IPS-NIHi7 (cell line): ENCODE measurements at regions not wholly inside any gene's neighbourhood (a gene's known extent, or its start where the extent isn't known, plus 50 kb on each side); places are given as distances from the start of the nearest gene placed in this dataset.
"Not testable (repeated sequence)": the region's sequence is repeated elsewhere in the genome, so short reads cannot be mapped to it uniquely, and the experiment has no call there.

Experiments used
- DNase-seq: peaks from one replicate; pipeline ENCODE4 v3.0.0; 2012; ENCODE audit warnings: mixed read lengths; ENCODE audit errors: extremely low spot score

DNA sequence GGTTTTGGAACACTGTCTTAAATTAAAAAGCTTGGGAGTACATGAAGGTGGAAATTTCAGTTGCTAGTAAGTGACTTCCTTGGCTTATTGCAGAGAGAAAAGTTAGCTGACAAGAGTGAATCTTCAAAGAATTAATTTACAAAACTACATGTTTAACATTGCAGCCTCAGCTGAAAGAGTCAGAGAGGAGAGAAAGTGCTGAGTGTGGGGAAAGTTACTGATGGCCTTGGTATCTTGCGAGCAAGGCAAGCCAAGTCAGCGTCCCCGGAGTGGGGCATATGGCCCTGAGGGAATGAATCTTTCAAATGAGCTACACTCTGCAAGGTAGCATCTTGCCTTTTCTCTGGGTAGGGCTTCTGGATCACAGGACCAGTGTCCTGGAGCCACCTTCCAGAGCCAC is 131.3 kb downstream of the LPIN1 start:
- DNase-seq: no peak

DNA sequence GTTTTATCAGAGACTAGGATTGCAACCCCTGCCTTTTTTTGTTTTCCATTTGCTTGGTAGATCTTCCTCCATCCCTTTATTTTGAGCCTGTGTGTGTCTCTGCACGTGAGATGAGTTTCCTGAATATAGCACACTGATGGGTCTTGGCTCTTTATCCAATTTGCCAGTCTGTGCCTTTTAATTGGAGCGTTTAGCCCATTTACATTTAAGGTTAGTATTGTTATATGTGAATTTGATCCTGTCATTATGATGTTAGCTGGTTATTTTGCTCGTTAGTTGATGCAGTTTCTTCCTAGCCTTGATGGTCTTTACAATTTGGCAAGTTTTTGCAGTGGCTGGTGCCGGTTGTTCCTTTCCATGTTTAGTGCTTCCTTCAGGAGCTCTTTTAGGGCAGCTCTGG is 138.8 kb downstream of the LPIN1 start:
- DNase-seq: not testable (repeated sequence)

DNA sequence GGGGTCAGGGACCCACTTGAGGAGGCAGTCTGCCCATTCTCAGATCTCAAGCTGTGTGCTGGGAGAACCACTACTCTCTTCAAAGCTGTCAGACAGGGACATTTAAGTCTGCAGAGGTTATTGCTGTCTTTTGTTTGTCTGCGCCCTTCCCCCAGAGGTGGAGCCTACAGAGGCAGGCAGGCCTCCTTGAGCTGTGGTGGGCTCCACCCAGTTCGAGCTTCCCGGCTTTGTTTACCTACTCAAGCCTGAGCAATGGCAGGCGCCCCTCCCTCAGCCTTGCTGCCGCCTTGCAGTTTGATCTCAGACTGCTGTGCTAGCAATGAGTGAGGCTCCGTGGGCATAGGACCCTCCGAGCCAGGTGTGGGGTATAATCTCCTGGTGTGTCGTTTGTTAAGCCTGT is 140.5 kb downstream of the LPIN1 start:
- DNase-seq: not testable (repeated sequence)

DNA sequence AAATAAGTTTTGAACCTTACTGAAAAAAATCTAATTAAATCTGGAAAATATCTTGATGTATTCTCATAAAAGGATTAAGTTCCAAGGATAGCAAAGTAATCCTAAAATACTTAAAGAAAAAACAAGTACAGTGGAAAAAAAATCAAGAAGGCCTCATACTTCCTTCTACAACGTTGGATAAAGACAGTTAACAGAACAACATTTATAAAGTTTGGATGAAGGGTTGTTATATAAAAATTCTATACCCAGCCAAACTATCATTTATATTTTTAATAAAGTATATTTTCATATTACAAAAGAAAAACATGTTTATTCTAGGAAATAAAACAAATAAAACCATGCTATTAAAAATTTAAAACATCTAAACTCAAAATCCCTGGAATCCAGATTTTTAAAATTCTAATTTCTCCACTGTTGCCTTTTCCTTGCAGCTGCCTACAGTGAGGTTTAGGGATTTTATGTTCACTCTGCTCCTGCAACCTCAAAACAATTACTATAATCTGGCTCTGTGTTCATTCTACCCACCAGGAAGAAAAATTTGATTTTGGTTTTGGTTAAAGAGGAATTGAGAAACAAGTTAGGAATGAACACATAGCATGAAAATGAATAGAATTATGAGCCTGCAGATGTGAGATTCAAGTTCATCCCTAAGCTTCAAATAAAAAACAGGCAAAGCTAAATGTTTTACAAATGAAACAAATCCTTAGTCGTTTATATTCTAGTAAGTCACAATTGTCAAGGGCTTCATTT is 142.8 kb downstream of the LPIN1 start:
- no peak for DNase-seq

DNA sequence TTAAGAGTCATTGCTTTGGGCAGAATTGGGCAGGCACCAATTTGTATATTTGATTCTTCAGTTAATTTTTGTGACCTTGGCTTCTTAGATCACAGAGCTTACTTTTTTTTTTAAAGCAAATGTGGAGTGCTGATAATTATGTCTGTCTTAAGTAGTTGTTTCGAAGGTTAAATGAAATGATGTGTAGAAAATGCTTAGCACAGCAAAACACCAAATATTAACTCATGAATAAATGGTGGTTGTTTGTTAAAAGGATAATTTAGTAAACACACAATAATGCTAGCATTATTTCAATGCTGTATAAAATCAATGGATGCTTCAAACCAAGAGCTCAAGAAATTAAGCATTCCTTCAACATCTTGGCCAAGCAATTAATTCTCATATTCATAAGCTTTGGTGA is 143.4 kb downstream of the LPIN1 start:
- DNase-seq: no peak

DNA sequence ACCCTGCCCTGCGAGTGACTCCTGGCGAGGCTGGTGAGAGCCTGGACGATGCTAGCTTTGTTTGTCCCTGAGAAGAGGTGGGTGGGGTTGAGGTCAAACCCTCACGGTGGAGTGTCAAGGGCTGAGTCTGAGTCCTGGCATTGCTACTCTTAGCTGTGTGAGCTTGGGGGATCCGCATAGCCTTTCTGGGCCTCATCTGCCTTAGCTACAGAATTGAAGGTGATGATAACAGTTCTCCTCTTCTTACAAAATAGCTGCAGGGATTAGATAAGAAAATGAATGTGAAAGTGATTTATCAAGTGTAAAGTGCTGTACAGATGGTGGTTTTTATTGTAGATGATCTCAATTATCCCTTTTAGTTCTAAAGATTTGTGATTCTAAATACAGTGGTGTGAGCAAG is 144.6 kb downstream of the LPIN1 start:
- no peak for DNase-seq

DNA sequence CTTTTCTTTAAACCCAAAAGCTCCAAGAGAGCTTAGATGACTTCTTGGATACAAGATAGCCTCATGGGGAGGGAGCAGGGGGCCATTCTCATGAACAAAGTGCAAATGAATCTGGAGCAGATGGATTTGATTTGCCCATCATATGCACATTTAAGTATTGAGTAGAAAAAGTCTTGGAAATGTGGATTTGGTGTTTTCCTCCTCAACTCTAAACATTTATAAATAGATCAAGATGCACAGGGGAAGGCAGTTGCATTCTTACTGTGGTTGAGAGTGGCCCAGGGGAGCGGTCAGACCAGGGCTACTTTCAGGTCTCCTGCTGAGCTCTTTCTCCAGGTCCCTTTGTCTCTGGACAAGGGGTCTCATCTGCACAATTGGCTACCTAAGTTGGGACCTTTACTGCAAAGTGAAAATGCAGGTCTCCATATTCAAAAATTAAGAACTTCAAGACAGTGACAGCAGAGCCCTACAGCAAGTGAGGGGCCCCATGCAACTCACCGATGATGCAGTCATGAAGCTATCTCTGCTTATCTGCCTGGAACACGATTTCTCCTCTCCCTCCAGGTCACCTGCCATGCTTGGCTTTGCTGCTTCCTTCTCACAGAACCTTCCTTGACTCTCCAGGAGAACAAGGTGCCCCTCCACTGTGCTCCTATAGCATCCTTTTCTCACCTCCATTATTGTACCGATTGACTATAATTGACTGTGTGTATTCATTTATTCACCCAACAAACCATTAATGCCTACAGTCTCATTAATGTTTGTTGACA is 145.4 kb downstream of the LPIN1 start:
- DNase-seq: no peak

DNA sequence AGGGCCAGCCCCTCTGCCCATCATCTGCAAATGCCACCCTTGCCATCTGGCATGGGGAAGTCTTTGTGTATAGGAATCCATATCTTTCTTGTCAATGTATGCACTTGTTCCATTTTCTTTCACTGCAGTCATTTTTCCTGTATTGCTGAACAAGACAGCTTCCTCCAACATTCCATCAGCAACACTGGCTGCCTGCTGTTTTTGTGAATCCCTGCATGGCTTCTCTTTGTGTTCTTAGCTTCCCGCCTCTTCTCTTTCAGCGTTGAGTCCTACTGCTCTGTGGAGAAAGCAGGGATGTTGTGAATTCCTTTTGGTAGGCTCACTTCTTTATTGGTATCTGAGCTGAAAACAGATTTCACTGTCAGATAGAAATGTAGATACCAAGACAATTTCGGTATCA is 150.0 kb downstream of the LPIN1 start:
- DNase-seq: peak; percentile 50

DNA sequence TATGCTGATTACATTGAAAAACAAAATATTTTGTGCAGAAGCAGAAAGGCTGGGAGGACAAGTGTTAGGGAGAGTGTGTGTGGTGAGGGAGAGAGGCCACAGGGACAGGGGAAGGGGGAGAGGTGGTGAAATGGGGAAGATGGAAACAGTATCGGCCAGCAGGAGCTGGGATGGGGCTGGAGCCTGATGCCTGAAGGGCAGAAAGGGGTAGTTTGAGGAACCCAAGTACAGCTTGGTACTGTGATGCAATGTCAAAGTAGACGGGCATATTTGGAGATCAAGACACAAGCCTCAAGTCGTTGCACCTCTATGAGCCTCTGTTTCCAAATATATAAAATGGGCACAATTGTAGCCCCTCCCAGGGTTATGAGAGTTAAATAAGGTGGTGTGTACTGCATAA is 152.1 kb downstream of the LPIN1 start:
- DNase-seq: no peak

DNA sequence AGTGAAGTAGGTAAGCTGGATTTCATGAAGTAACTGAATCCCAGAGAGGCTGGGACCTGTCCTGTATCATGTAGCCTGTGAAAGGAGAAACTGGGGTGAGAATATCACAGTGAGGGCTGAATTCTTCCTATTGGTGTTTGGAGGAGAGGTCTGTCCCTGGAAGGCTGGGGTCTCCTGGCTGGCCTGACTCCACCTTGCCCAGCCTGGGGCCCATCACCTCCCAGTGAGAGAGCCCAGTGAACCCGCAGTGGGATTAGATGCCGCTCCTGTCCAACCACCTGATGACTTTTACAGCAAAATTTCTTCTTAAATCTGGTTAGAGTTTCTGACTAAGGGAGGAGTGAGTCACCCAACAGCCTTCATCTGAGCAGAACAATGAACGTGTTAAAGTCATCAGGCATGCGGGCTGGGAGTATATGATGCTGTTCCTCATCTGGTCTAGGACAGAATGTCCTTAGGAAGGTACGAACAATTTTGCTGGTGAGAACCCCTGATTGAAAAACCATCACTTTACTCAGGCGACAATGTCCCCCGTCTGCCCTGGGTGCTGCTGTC is 152.9 kb downstream of the LPIN1 start:
- DNase-seq: no peak

DNA sequence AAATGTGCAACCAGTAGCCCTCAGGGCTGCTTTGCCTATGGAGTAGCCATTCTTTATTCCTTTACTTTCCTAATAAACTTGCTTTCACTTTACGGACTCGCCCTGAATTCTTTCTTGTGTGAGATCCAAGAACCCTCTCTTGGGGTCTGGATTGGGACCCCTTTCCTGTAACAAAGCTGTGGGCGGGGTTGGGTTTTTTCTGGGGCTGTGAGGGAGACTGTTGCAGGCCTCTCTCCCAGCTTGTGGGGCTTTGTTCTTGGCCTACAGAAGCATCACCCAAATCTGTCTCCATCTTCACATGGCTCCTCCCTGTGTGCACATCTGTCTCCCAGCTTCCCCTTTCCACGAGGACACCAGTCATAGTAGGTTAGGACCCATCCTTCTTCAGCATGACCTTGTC is 154.5 kb downstream of the LPIN1 start:
- not testable (repeated sequence) for DNase-seq

DNA sequence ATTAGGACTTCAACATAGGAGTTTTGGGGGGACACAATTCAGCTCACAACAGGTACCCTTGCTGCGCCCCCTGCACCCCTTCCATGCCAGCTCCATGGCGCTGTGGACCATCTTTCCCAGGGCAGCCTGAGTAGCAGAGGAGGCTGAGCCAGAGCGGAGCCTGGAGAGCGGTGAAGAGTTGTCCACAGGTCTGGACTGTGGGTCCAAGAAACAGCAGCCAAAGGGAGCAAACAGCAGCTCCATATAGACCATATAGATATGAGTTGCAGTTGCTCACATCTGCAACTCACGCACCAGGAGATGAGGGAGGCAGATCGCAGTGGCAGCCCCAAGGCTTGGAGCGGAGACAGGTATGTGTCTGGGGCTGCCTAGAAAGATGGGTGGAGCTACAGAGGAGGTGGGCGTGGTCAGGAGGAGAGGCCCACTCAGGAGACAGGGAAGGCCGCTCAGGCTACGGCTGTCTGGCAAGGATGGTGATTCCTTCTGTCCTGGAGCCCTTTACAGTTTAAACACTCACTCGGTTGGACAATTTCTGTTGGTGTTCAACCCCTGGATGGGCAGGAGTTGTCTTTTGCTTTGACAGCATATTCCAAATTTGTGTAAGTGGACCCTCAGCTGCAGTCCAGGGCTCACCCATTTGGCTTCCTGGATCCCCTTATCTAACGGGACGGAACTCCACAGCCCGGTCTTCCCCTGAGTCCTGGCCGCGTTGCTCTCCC is 155.1 kb downstream of the LPIN1 start:
- DNase-seq: peak; percentile 65

DNA sequence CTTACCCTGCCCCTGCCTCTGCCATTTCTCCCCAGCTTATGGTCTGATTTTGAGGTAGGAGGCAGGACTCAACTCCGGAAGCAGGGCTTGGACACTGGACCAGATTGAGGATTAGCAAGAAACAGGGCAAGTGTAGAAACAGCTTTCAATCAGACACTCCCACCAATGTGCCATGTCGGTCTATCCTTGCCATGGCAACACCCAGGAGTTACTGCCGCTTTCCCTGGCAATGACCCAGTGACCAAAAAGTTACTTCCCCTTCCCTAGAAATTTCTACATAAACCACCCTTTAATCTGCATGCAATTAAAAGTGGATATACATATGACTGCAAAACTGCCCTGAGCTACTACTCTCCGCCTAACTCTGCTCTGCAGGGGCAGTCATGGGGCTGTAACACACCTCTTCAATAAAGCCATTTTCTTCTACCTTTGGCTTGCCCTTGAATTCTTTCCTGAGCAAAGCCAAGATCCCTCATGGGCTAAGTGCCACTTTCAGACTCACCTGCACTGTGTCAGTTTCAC is 156.7 kb downstream of the LPIN1 start:
- no peak for DNase-seq

DNA sequence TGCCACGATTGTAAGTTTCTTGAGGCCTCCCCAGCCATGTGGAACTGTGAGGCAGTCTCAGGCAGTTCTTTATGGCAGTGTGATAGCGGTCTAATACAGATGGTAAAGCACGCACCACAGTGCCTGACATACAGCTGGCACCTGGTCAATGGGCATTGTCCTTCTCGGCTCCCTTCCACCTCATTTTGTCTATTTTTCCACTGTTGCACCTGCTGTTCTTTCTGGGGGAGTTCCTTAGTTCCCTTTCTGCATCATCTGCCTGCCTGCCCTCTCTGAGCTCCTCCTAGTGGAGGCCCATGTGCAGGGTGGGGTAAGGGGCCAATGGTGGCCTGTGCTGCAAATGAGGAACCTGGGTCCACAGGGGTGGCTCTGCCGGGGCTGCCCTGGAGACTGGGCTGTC is 157.6 kb downstream of the LPIN1 start:
- DNase-seq: peak; percentile 27

DNA sequence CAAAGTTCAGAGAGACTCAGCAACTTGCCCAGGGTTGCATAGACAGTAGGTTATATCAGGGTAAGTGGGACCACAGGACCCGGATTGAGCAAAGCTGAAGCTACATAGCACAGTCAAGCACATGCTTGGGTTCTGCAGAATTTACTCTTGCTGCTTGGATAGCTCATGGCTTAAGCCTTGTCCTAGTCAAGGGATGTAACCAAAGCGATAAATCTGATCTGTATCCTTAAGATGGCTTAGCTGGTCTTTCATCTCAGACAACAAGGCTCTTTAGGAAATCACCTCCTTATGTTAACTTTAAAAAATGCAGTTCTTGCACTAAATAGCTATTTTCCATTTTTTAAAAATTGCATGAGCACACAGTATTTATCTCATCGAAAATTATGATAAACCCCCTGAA is 158.5 kb downstream of the LPIN1 start:
- DNase-seq: no peak

DNA sequence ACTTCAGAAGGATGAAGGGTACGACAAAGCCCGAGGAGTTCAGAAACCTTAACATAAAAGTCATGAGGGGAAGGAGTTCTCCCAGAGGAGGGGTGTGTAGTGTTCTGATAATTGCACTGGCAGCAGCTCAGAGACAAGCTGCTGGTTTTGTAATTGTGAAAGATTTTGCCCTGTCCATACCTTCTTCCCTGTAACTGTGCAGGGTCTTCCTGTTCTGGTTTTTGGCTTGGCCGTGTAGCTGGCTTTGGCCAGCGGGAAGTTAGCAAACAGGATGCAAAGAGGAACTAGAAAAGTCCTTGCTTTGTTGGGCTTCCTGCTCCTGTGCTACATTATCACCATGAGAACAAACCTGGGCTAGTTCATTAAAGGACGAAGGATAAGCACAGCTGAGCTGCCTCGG is 160.8 kb downstream of the LPIN1 start:
- DNase-seq: no peak

DNA sequence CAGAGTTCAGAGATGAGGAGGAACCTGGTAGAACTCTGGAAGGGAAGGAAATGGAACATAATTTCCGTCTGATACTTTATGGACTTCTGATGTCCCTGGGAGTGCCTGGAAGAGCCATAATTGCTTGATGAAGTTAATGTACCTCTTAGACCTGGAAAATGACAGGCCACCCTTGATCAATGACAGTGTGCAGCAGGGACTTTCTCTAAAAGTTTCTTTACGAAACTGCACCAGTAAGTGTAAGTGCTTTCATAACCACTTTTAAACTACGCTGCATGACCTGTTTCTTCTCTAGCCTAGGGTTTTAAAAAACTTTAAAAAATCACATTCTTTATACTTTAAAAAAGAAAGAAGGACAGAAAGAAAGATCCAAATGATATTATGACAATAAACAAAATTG is 164.5 kb downstream of the LPIN1 start:
- no peak for DNase-seq

DNA sequence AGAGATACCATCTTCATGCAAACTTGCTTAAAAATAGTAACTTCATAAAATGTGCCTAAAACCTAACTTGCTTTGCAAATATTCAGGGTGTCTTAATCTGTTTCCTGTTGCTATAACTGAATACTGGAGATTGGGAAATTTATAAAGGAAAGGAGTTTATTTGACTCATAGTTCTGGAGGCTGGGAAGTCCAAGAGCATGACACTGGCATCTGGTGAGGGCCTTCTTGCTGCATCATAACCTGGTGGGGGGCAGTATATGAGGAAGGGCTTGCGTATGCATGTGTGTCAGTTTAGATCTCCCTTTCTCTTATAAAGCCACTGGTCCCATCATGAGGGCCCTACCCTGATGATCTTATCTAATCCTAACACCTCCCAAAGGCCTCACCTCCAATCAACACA is 166.5 kb downstream of the LPIN1 start:
- no peak for DNase-seq

DNA sequence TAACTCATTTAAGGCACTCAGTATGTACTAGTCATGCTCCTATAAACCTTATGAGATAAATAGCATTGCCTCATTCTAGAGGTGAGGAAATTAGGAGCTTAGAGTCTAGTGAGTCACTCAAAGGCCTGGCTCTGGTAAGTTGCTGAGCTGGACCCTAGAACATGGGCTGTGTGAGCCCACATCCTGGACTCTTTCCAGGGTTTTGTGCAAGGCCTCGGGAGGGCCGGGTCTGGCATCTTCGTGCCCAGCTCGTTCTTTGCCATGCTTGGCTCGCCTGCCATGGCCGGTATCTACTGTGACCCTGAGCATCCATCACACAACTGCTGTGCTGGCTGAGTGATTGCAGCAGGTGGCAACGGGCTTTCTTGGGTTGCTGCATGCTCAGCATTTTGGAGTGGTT is 168.0 kb downstream of the LPIN1 start:
- no peak for DNase-seq

DNA sequence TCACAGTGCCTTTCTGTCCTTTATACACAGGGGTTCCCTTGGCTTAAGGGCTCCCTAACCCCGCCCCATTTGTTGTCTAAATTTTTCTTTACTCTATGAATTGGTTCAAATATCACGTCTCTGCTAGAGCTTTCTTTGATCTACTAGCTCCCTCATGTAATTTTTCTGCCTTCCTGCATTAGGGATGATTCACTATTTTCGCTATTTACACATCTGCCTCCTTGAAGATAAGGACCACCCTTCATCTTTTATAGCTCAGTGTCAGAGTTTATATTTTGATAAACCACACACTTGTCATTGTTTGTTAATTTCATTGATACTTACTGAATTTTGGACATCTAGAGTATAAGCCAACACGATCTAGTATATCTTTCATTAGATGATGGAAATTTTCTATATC is 169.2 kb downstream of the LPIN1 start:
- DNase-seq: no peak

DNA sequence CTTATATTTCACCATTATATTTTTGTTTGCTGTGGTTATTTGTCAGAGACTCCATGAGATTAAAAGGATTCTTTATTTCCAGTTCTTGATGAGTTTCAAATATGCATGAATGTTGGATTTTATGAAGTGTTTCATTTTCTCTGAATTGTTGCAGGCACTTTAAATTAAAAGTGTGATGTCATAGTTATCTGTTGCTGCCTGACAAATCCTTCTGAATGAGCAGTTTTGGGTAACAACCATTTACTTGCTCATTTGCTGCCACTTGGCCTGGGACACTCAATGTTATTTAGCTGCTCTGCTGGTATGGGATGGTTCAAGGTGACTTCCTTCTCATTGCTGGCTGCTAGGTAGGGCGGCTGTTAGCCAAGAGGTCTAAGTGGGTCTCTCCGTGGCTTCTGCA is 173.5 kb downstream of the LPIN1 start:
- DNase-seq: no peak

DNA sequence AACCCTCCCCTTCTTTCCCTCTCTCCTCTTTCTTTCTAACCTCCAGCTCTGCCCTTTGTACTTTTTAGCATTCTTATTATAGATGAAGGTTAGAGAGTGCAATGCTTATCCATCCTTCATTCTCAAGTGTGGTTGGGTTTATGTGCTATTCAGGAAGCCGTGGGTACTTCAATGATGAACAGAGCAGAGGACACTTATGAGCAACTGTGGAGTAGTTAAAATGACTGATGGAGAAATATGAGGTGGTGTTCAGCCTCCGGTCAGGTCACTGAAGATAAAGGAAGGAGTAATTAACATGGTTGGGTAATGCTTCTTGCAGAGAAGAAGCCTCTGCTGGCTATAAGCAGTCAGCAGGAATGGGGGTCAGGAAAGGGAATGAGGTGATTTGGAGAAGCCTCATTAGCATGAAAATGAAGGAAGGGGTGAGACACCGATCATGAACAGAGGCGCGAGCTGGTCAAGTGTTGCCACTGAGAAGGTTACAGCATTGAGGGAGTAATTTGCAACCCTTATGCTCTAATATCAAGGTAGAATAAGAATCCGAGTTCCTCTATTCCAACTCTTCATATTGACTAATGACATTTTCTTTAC is 174.7 kb downstream of the LPIN1 start:
- DNase-seq: peak; percentile 34
